ENCODE measurements at regions not wholly inside any gene's neighbourhood (a gene's known extent, or its start where the extent isn't known, plus 50 kb on each side); places are given as distances from the start of the nearest gene placed in this dataset.

GRCh38 chr22:18731075-18731666 lies 119.5 kb upstream of the RIMBP3 start:
- no peak for DNase-seq

GRCh38 chr22:18730410-18730809 lies 118.7 kb upstream of the RIMBP3 start:
- DNase-seq = peak; percentile 75

Data from hematopoietic multipotent progenitor cell treated with erythropoietin and hydrocortisone succinate and interleukin-3 and kit ligand, for 4 days (in vitro differentiated cells).